Aorta (tissue), 5 donors: ENCODE measurements at regions not wholly inside any gene's neighbourhood (a gene's known extent, or its start where the extent isn't known, plus 50 kb on each side); places are given as distances from the start of the nearest gene placed in this dataset.

Experiments
- ATAC-seq: fragments of 200-7000 bp; cut with Tn5 transposase; one replicate; pipeline ENCODE4 v1.9.1; 2022; ENCODE audit warnings: moderate library complexity; ENCODE audit not compliant: low FRiP score
- DNase-seq, 2 donors: peaks; one replicate each; pipeline ENCODE4 v3.0.0-alpha.2; 2020
- H3K27ac ChIP-seq, 2 donors: one replicate each; pipeline ENCODE4 v1.5.1; 2013; ENCODE audit warnings: low read length in 2 of 2, mild to moderate bottlenecking in 2 of 2, moderate library complexity in 2 of 2, control low read depth in 1 of 2, inconsistent platforms in 1 of 2, low read depth in 1 of 2
- H3K27me3 ChIP-seq, 2 donors: one replicate each; pipeline ENCODE4 v1.6.1; 2013; ENCODE audit warnings: control low read depth in 1 of 2, low read length in 1 of 2, mild to moderate bottlenecking in 1 of 2, moderate library complexity in 1 of 2; ENCODE audit not compliant: insufficient read depth in 2 of 2, control insufficient read depth in 1 of 2
- H3K36me3 ChIP-seq, 2 donors: one replicate each; pipeline ENCODE4 v1.6.1; 2013; ENCODE audit warnings: control low read depth in 1 of 2, low read length in 1 of 2, mild to moderate bottlenecking in 1 of 2; ENCODE audit not compliant: insufficient read depth in 2 of 2, control insufficient read depth in 1 of 2
- H3K4me1 ChIP-seq, 2 donors: one replicate each; pipeline ENCODE4 v1.6.1; 2013; ENCODE audit warnings: low read length in 2 of 2, control low read depth in 1 of 2, mild to moderate bottlenecking in 1 of 2, moderate library complexity in 1 of 2; ENCODE audit not compliant: insufficient read depth in 2 of 2, control insufficient read depth in 1 of 2
- H3K4me3 ChIP-seq, 2 donors: one replicate each; pipeline ENCODE4 v1.5.1; 2013; ENCODE audit warnings: low read length in 2 of 2, control low read depth in 1 of 2, mild to moderate bottlenecking in 1 of 2
- H3K9me3 ChIP-seq: one replicate; pipeline ENCODE4 v1.6.1; 2013; ENCODE audit warnings: mild to moderate bottlenecking, low read length; ENCODE audit not compliant: control insufficient read depth
- WGBS, 2 donors: extraction: QIAGEN DNeasy Blood & Tissue Kit; methylation state at CpG; one replicate each; pipeline ENCODE4 v1.1.7; 2013; 5-methylcytosine and 5-hydroxymethylcytosine counted together
- intact Hi-C, 2 donors: fragments of 100-400 bp; cut with DNase I; formaldehyde crosslinking; loops; one replicate each; pipeline versions ENCODE4 v1.14.2 to v1.15.0; 2022
- donor health status: healthy with polysubstance abuse.
- donor health status: Bipolar disorder and iron deficiency.
- donor health status: DM: no; HTN: no; CAD: no.
- donor health status: DM: no; HTN: no; CAD: no.
- donor health status: DM: yes; HTN: yes; CAD: no.

- intact Hi-C loops, result no loop called here
- H3K4me1 ChIP-seq, result no peaks in the 10 kb centered on the region
- H3K36me3 ChIP-seq, result no peaks in the 10 kb centered on the region
- peak overlapping the region in 1 of 2 donors; percentile 20 for H3K27ac ChIP-seq
- no peaks in the 10 kb centered on the region for H3K27me3 ChIP-seq
- DNase-seq (no peak), ATAC-seq (no peak)
- H3K9me3 ChIP-seq, result no peaks in the 10 kb centered on the region
- no peak overlapping the region for H3K4me3 ChIP-seq
These were observed 218.5 kb upstream of the E2F8 start for GRCh38 chr11:19459240-19459639.

- Histone ChIP-seq H3K27ac (no peak overlapping the region), H3K4me1 (no peaks in the 10 kb centered on the region), H3K36me3 (no peaks in the 10 kb centered on the region), H3K9me3 (no peaks in the 10 kb centered on the region), H3K27me3 (no peaks in the 10 kb centered on the region), H3K4me3 (no peak overlapping the region)
- intact Hi-C loops, result no loop called here
- no peak for ATAC-seq
- WGBS, 2 donors, result 98 to 99% methylated on average over 3 of the region's 3 CpGs
- no peak for DNase-seq
These were observed 218.0 kb upstream of the E2F8 start for GRCh38 chr11:19458721-19459120.

- 91 to 93% methylated on average over 2 of the region's 2 CpGs for WGBS, 2 donors
- H3K36me3 ChIP-seq, result no peaks in the 10 kb centered on the region
- intact Hi-C loops, result no loop called here
These were observed 217.5 kb upstream of the E2F8 start for GRCh38 chr11:19458231-19458630.

GRCh38 chr11:19455731-19456130, 215.0 kb upstream of the E2F8 start:
- no peaks in the 10 kb centered on the region for H3K4me1 ChIP-seq
- WGBS, 2 donors, result 79 to 81% methylated on average over 4 of the region's 4 CpGs
- intact Hi-C loops, result no loop called here
- H3K4me3 ChIP-seq, result no peak overlapping the region
- H3K36me3 ChIP-seq, result no peaks in the 10 kb centered on the region
- H3K9me3 ChIP-seq, result no peaks in the 10 kb centered on the region
- DNase-seq (peak in 1 of 2 donors; percentile 58), ATAC-seq (no peak)
- no peaks in the 10 kb centered on the region for H3K27me3 ChIP-seq
- H3K27ac ChIP-seq, result no peak overlapping the region

More at GRCh38 chr11:19458231-19458630, 217.5 kb upstream of the E2F8 start:
- ATAC-seq (no peak), DNase-seq (no peak)
- Histone ChIP-seq H3K27me3 (no peaks in the 10 kb centered on the region), H3K27ac (no peak overlapping the region), H3K9me3 (no peaks in the 10 kb centered on the region), H3K4me1 (no peaks in the 10 kb centered on the region), H3K4me3 (no peak overlapping the region)

- no peaks in the 10 kb centered on the region for H3K9me3 ChIP-seq
- WGBS, 2 donors, result 84 to 95% methylated on average over 9 of the region's 9 CpGs
- ATAC-seq (no peak), DNase-seq (peak; percentile 62 to 81)
- intact Hi-C loops, result no loop called here
- no peak overlapping the region for H3K4me3 ChIP-seq
- H3K27ac ChIP-seq, result no peak overlapping the region
- no peaks in the 10 kb centered on the region for H3K4me1 ChIP-seq
- H3K27me3 ChIP-seq, result no peaks in the 10 kb centered on the region
- H3K36me3 ChIP-seq, result no peaks in the 10 kb centered on the region
These were observed 213.0 kb upstream of the E2F8 start for GRCh38 chr11:19453651-19454257.

- Histone ChIP-seq H3K4me3 (no peak overlapping the region), H3K4me1 (no peaks in the 10 kb centered on the region), H3K27me3 (no peaks in the 10 kb centered on the region), H3K36me3 (no peaks in the 10 kb centered on the region), H3K9me3 (no peaks in the 10 kb centered on the region), H3K27ac (no peak overlapping the region)
- DNase-seq (no peak), ATAC-seq (no peak)
- intact Hi-C loops, result no loop called here
These were observed 210.9 kb upstream of the E2F8 start for GRCh38 chr11:19451609-19452008.

- intact Hi-C loops, result no loop called here
- no peaks in the 10 kb centered on the region for H3K9me3 ChIP-seq
- H3K27me3 ChIP-seq, result no peaks in the 10 kb centered on the region
- DNase-seq (no peak), ATAC-seq (no peak)
- no peak overlapping the region for H3K4me3 ChIP-seq
- 63 to 81% methylated on average over 1 of the region's 1 CpG for WGBS, 2 donors
- H3K4me1 ChIP-seq, result no peaks in the 10 kb centered on the region
- no peaks in the 10 kb centered on the region for H3K36me3 ChIP-seq
- no peak overlapping the region for H3K27ac ChIP-seq
These were observed 209.5 kb upstream of the E2F8 start for GRCh38 chr11:19450282-19450681.

GRCh38 chr11:19448651-19449050, 207.9 kb upstream of the E2F8 start:
- intact Hi-C loops, result no loop called here
- no peak for DNase-seq
- Histone ChIP-seq H3K27me3 (no peaks in the 10 kb centered on the region), H3K4me3 (no peak overlapping the region), H3K4me1 (no peaks in the 10 kb centered on the region), H3K27ac (no peak overlapping the region), H3K36me3 (no peaks in the 10 kb centered on the region), H3K9me3 (no peaks in the 10 kb centered on the region)
- no peak for ATAC-seq
- 76 to 87% methylated on average over 2 of the region's 2 CpGs for WGBS, 2 donors

- no peaks in the 10 kb centered on the region for H3K36me3 ChIP-seq
- no peak overlapping the region for H3K4me3 ChIP-seq
- 82 to 83% methylated on average over 5 of the region's 5 CpGs for WGBS, 2 donors
- H3K27ac ChIP-seq, result no peak overlapping the region
- H3K4me1 ChIP-seq, result no peaks in the 10 kb centered on the region
- intact Hi-C loops, result no loop called here
- H3K9me3 ChIP-seq, result no peaks in the 10 kb centered on the region
- H3K27me3 ChIP-seq, result no peaks in the 10 kb centered on the region
- no peak for ATAC-seq
- DNase-seq, result no peak
These were observed 206.4 kb upstream of the E2F8 start for GRCh38 chr11:19447150-19447566.
